NCI-H2171 (cell line): ENCODE measurements at regions not wholly inside any gene's neighbourhood (a gene's known extent, or its start where the extent isn't known, plus 50 kb on each side); places are given as distances from the start of the nearest gene placed in this dataset.

Experiments
- DNase-seq: peaks from one replicate; lab custom pipeline; 2025; lab: John Stamatoyannopoulos, UW

- DNase-seq, result no peak
Observed at GRCh38 chr19:28537896-28538295, 675.1 kb downstream of the UQCRFS1 start.

GRCh38 chr19:28537079-28537478 lies 675.9 kb downstream of the UQCRFS1 start:
- no peak for DNase-seq

- no peak for DNase-seq
Observed at GRCh38 chr19:28535352-28535775, 677.6 kb downstream of the UQCRFS1 start.

GRCh38 chr19:28534766-28535351 lies 678.1 kb downstream of the UQCRFS1 start:
- DNase-seq, result no peak

- DNase-seq, result no peak
Observed at GRCh38 chr19:28532765-28533341, 680.1 kb downstream of the UQCRFS1 start.

GRCh38 chr19:28531979-28532378 lies 681.0 kb downstream of the UQCRFS1 start:
- DNase-seq, result no peak

GRCh38 chr19:28530406-28531035 lies 682.4 kb downstream of the UQCRFS1 start:
- DNase-seq, result no peak

- no peak for DNase-seq
Observed at GRCh38 chr19:28526038-28526437, 686.9 kb downstream of the UQCRFS1 start.

- DNase-seq, result no peak
Observed at GRCh38 chr19:28523619-28524018, 689.3 kb downstream of the UQCRFS1 start.

- no peak for DNase-seq
Observed at GRCh38 chr19:28522545-28522922, 690.4 kb downstream of the UQCRFS1 start.

GRCh38 chr19:28521614-28522544 lies 691.1 kb downstream of the UQCRFS1 start:
- no peak for DNase-seq

- DNase-seq, result no peak
Observed at GRCh38 chr19:28520998-28521568, 691.9 kb downstream of the UQCRFS1 start.

GRCh38 chr19:28519952-28520861 lies 692.7 kb downstream of the UQCRFS1 start:
- no peak for DNase-seq

GRCh38 chr19:28519218-28519779 lies 693.7 kb downstream of the UQCRFS1 start:
- DNase-seq, result no peak

GRCh38 chr19:28516415-28516872 lies 696.5 kb downstream of the UQCRFS1 start:
- DNase-seq, result no peak

GRCh38 chr19:28514166-28514565 lies 698.8 kb downstream of the UQCRFS1 start:
- no peak for DNase-seq

- no peak for DNase-seq
Observed at GRCh38 chr19:28511655-28512054, 701.3 kb downstream of the UQCRFS1 start.

GRCh38 chr19:28509079-28509895 lies 703.7 kb downstream of the UQCRFS1 start:
- no peak for DNase-seq

GRCh38 chr19:28508666-28509065 lies 704.3 kb downstream of the UQCRFS1 start:
- no peak for DNase-seq

- no peak for DNase-seq
Observed at GRCh38 chr19:28505933-28506332, 707.0 kb downstream of the UQCRFS1 start.
